KBM-7 (cell line): ENCODE measurements at regions not wholly inside any gene's neighbourhood (a gene's known extent, or its start where the extent isn't known, plus 50 kb on each side); places are given as distances from the start of the nearest gene placed in this dataset.
"Not testable (repeated sequence)": the region's sequence is repeated elsewhere in the genome, so short reads cannot be mapped to it uniquely, and the experiment has no call there.

Source experiments
- DNase-seq: peaks from one replicate; pipeline ENCODE4 v3.0.0-alpha.2; 2015
- in situ Hi-C: fragments of 300-500 bp; cut with MboI; formaldehyde crosslinking; loops from 2 replicates; pipeline ENCODE4 v1.14.3; 2020; ENCODE audit warnings: low sequenced_read_pairs, low pct_unique_long_range_greater_than_20kb, mixed read lengths

DNA sequence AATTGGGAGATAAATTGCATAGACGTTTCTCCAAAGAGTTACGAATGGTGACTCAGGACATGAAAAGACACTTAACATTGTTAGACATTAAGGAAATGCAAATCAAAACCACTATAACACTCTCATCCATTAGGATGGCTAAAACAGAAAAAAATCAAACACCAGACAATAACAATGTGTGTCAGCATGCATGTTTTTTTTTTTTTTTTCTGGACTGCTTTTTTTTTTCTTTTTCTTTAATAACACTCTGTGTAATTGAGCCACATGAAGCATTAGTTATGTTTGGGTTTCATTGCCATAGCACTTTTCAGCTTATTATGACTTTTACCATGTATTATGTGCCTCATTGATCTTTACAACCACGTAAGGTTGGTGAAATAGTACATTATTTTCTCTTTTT is 95.0 kb downstream of the NFKBIZ start:
- in situ Hi-C loops: no loop called here

DNA sequence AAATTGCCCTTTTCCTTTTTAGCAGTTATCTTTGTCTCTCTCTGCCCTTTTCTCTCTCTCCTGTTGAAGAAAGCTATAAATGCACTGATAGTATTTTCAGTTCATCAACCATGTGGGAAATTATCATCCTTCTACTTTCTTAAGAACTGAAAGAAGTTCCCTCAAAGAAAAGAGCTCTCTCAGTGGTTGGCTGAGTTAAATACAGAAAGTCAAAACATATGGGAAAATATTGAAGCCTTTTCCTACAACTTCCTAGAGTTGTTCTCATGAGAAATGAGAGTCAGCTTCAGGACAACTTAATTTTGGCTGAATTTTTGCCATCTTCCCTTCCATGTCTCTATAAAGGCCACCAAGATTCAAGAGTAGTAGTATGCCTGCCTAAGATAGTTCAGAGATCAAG is 96.7 kb downstream of the NFKBIZ start:
- in situ Hi-C loops: no loop called here
- no peak for DNase-seq

More for the DNA sequence above, 95.0 kb downstream of the NFKBIZ start:
- DNase-seq: no peak

DNA sequence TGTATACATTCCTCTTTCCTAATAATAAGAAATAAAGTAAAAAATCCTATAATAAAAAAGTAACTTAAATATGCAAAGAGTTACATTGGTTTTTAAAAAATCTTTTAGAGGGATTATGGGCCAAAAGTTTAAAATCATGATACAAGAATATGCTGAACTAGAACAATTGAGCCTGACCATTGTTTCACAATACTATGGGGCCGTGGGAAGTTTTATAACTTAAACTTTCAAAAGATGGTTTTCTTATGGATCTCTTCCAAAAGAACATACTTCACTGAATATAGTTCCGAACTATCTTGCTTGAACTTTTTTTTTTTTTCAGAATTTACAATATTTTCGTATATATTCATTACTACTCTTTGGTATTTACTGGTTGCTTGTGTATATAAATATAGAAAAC is 97.6 kb downstream of the NFKBIZ start:
- in situ Hi-C loops: no loop called here
- DNase-seq: no peak

DNA sequence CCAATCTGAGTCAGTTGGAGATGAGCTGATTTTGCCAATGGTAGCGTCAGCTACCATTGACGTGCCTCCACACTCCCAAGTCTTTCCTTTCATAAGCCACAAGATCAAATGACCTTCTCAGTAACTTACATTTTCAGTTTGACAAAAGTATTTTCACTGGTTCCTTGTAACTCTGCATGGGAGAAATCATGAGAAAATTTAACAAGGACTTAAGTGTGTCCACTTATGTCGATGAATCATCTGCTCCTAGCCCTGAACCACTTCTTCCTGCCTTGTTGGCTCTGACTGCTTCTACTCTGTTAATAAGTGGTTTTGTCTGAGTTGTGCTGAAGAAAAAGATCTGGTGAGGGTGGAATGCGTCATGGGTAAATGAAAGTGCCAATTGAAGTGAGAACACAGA is 101.2 kb downstream of the NFKBIZ start:
- DNase-seq: no peak
- in situ Hi-C loops: no loop called here

DNA sequence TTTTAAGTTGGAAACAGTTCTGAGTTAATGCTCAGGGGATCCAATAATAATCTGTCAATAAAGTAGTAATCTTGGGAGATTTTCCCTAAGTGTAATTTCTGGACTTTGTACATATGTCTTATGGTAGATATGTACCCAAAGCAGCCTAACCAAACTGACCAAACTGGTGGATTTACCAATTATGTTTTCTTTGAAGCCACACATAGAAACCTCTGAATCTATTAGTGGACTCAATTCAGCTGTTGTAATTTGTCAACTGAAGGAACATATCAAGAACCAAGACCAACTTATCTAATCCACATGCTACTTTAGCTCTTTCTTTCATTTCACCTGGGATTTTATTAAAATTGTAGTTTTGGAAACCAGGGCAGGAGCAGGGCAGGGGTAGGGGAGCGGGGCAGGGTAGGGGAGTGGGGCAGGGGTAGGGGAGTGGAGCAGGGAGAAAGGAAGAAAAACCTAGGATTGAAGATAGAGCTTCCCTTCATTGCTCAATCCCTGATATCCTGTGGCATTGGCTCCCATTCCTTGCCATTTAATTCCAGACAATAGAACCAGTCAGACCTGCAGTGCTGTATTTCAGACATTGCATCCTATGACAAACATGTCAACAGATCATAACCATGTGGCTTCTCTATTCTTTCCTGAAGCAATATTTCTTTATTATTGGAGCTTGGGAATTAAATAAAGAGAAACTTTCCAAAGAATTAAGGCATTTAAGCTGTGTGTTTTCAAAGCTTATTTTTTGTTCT is 101.8 kb downstream of the NFKBIZ start:
- DNase-seq: no peak
- in situ Hi-C loops: no loop called here

DNA sequence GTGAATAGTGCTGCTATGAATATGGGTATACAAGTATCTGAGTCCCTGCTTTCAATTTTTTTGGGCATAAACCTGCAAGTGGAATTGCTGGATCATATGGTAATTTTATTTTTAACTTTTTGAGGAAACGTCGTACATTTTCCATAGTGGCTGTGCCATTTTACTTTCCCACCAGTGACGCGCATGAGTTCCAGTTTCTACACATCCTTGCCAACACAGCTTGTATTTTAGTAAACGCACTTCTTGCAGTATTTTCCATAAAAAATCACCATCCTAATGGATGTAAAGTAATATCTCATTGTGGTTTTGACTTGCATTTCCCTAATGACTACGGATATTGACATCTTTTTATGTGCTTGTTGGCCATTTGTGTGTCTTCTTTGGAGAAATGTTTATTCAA is 105.0 kb downstream of the NFKBIZ start:
- in situ Hi-C loops: no loop called here

DNA sequence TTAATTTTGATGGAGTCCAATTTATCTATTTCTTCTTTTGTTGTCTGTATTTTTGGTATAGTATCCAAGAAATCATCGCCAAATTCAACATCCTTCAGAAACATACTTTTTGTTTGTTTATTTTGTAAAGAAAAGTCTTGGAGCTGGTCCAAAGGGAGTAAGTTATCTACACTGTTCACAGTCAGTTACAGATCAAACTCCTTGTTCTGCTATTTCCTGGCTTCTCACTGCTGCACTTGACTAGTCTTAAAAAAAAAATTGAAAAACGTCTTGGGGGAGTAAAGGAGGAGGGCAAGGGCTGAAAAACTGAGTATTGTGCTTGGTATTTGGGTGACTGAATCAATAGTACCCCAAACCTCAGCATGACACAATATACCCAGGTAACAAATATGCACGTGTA is 105.6 kb downstream of the NFKBIZ start:
- in situ Hi-C loops: no loop called here
- DNase-seq: no peak

More for the DNA sequence above, 105.0 kb downstream of the NFKBIZ start:
- no peak for DNase-seq

DNA sequence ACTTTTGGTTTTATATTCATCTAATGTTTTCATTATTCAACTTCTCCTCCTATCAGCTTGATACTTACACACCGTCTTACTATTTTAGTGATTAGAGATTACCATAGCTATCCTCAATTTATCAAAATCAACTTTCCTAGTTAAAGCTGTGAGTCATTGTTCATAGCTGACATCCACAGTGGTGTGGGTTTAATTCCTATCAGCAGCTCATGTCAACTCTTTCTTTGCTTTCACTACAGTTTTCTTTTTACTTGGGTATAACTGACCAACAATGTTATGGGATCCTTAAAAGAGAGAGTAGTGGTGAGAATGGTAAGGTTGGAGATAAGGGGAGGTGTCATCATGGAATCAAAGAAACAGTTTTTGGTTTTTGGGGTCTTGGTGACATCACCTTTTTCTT is 112.7 kb downstream of the NFKBIZ start:
- no peak for DNase-seq

DNA sequence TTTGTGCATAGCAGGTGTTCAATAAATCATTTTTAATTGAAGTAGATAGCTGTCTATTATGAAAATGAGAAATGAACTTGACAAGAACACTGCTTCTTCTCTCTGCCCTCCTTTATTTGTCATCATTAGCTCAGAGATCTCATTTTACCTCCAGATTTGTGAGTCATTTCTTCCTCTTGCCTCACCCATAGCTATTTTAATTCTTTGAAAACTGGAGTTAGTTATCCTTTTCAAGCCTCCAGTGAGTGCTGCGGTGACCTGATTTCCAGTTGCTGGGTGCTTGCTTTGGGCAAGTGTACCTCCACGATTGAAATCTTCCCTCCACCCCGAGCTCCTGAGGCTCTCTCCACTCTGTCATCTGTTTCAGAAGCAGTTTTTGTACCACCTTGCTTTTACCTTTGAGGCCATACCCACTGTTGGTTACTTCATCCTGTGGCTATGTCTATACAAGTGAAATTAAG is 114.6 kb downstream of the NFKBIZ start:
- no peak for DNase-seq
- in situ Hi-C loops: no loop called here

More for the DNA sequence above, 112.7 kb downstream of the NFKBIZ start:
- in situ Hi-C loops: no loop called here

DNA sequence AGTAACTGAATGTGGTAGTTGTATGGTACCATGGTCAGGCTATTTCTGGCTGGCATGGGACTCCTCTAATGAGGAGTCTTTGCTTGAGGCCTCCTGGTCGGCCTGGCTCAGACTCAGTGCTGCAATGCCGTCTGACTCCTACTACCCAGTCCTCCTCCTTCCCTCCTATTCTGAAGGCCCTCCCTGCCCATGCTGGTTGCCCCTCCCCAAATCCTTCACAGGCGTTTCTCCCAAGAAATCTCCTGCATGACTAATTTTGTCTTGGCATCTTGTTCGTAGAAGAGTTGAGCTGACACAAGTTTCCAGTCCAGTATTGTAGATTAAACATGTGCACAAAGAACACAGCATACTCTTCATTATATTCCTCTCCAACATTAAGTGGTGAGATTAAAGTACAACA is 115.5 kb downstream of the NFKBIZ start:
- DNase-seq: no peak
- in situ Hi-C loops: no loop called here

DNA sequence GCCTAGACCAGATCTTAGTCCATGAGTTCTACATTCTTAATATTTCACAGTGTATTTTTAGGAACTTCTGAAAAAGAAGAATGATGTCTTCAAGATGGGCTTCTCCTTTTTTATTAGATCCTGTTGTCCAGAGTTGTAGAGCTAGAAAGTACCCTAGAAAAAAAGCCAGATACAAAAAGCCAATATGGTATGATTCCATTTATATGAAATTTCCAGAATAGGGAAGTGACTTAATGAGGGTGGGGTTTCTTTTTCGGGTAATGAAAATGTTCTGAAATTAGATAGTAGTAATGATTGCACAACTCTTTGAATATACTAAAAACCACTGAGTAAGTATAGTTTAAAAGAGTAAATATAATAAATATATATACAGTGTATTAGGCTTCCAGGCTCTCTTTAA is 116.9 kb downstream of the NFKBIZ start:
- in situ Hi-C loops: no loop called here

DNA sequence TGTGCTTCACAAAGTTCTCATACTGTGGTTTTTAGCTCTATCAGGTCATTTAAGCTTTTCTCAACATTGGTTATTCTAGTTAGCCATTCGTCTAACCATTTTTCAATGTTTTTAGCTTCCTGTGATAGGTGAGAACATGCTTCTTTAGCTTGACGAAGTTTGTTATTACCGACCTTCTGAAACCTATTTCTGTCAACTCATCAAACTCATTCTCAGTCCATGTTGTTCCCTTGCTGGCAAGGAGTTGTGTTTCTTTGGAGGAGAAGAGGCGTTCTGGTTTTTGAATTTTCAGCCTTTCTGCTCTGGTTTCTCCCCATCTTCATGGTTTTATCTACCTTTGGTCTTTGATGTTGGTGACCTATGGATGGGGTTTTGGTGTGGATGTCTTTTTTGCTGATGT is 120.9 kb downstream of the NFKBIZ start:
- no peak for DNase-seq
- in situ Hi-C loops: no loop called here

More for the DNA sequence above, 116.9 kb downstream of the NFKBIZ start:
- DNase-seq: peak; percentile 50

DNA sequence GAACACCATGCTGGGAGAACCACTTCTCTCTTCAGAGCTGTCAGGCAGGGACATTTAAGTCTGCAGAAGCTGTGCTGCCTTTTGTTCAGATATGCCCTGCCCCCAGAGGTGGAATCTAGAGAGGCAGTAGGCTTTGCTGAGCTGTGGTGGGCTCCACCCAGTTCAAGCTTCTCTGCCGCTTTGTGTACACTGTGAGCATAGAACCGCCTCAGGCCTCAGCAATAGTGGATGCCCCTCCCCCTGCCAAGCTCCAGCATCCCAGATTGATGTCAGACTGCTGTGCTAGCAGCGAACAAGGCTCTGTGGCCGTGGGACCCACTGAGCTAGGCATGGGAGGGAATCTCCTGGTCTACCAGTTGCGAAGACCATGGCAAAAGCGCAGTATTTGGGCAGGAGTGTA is 121.6 kb downstream of the NFKBIZ start:
- no peak for DNase-seq
- in situ Hi-C loops: no loop called here

DNA sequence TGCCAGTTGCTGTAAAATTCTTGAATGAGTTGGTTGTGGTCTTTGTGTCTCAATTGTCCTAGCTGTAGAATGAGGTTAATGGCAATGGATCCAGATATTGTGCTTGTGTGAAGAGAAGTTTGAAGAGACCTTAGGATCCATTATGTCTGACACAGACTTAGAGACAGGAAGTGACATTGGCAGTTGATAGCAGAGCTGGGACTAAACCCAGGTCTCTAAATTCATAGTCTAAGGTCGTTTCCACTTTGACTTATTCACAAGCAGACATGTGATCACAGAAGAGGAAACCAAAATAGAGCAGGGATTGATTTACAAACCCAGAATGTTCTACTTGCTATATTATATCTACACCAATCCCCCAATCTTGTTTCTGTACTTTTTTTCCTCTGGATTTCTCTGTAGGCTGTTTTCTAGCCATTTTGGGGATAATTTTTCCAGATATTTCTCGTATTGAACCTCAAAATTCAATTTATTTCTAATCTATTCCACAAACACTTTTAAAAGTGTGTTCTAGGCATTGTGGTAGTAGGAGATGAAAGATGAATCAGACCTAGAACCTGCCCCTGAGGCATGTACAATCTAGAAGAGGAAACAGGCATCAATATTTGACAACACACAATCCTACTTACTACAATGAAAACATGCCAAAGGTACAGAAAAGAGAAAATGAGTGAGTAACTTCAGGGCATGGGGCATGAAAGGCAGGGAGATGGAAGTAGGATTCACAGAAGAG is 123.3 kb downstream of the NFKBIZ start:
- in situ Hi-C loops: no loop called here
- DNase-seq: no peak

DNA sequence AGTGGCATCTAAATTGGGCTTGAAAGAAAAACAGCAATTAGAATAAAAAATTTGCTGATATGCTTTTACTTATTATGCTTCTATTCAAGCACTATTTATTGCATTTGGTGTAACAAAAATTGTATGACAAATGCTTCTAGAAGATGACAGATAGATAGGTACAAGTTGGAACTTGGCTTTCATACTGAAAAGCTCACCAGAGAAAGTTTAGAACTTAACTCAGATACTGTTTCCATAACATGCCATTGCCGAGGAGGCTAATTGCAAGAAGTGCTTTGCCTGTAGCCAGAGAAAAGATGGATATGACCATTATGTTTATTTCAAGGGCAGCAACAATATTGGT is 123.8 kb downstream of the NFKBIZ start:
- in situ Hi-C loops: no loop called here
- no peak for DNase-seq

DNA sequence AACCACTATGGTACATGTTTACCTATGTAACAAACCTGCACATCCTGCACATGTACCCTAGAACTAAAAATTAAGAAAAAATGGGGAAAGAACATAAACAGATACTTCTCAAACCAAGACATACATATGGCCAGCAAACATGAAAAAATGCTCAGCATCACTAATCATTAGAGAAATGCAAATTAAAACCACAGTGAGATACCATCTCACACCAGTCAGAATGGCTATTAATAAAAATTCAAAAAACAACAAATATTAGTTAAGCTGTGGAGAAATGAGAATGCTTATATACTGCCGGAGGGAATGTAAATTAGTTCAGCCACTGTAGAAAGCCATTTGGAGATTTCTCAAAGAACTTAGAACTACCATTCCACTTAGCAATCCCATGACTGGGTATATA is 126.1 kb downstream of the NFKBIZ start:
- DNase-seq, in situ Hi-C loops: not testable (repeated sequence)

DNA sequence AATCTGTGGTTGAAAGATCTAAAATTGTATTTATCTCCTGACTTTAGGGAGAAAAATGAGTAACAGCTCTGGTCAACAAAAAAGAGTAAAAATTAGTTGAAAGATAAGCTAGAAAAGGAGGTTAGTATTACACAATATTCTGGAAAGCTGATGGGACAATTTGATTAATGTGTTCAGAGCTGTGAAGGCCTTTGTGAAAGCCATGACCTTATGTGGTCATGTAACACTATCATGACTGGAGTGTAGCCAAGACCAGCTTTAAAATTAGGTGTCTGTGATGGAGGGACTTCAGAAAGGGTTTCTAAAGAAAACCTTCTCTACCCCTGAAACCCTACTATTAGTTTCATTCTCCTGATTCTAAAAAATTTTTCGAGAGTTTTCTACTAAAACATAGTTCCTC is 127.2 kb downstream of the NFKBIZ start:
- no peak for DNase-seq
- in situ Hi-C loops: no loop called here

DNA sequence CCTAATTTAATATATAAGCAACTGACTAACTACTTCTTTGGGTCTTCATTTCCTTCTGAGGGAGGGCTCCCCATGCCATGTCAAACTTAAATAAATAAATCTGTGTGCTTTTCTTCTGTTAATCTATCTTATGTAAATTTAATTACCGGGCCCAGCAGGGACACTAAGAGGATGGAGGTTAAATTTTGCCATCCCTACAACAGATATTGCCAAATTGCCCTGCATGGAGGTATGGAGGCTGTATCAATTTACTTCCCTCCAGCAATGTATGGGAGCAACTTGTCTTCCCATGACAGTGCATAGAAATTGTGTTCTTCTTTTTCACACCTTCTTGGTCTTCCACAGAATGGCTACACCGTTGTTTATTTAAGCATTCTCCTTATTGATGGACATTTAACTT is 129.0 kb downstream of the NFKBIZ start:
- DNase-seq: no peak
- in situ Hi-C loops: no loop called here

DNA sequence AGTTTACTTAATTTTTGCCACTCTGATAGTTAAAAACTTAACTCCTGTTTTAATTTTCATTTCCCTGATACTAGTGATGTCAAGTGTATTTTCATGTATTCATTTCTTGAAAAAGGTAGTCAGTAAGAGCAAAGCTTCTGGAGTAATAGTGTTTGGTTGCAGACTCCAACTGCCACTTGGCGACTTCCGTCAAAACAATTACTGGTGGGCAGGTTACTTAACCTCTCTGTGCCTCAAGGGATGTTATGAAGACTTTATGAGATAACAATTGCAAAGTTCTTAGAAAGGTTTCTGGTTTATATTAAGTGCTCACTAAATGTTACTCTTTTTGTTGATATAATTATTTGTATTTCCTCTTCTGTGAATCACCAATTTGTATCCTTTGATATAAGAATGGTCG is 129.7 kb downstream of the NFKBIZ start:
- in situ Hi-C loops: no loop called here
- no peak for DNase-seq

DNA sequence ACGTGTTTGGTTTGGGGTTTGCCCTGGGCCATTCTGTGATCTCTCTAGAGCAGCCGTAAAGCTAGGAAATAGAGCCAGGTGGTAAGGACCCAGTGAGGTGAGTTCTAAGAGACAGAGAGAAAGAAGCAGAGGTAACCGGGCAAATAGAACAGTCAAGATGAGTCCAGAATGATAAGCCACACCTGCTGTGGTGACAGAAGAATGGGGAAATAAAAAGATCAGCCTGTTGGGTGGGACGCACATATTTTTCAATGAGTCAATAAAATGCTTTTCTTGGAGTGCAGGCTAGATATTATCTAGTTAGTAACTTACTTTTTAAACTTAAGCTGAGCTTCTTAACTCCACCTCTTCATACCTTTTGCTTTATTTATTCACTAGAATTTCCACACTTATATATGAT is 135.0 kb downstream of the NFKBIZ start:
- in situ Hi-C loops: no loop called here
- DNase-seq: no peak

DNA sequence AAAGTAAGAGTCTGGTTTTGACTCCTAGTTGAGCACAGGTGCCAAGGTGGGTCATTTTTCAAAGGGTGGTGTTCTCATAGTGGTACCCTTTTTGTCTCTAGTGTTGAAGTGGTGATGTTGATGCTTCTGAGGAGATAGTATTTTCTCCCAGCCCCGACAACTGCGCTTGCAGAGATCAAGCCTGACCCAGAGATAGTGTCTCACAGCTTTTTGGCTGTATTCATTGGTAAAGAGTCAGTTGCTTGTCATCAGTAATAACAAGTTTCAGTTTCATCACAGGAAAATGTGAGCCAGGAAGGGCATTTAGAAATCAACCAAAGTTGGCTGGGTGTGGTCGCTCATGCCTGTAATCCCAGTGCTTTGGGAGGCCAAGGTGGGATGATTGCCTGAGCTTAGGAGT is 139.3 kb downstream of the NFKBIZ start:
- in situ Hi-C loops: no loop called here
- DNase-seq: no peak
